Endothelial cell of umbilical vein (primary cell): ENCODE measurements at regions not wholly inside any gene's neighbourhood (a gene's known extent, or its start where the extent isn't known, plus 50 kb on each side); places are given as distances from the start of the nearest gene placed in this dataset.

ENCODE experiments used
- BruUV-seq: library from RNA; stranded (reverse); fragments of 400-500 nt; replicated peaks from 2 replicates; lab custom pipeline; 2021; lab: Mats Ljungman, UMichigan
- CTCF ChIA-PET: fragments of 300-600, 350-600 bp; sonication (Branson Sonifier 250); formaldehyde crosslinking; loops from one replicate; lab custom pipeline; 2021; ENCODE audit warnings: antibody characterized with exemption, inconsistent platforms; lab: Charles Lee
- POLR2A ChIA-PET: fragments of 300-600, 350-600 bp; sonication (Branson Sonifier 250); formaldehyde crosslinking; loops from one replicate; lab custom pipeline; 2021; ENCODE audit warnings: antibody characterized with exemption, inconsistent platforms; lab: Charles Lee
- DNase-seq: peaks from one replicate; pipeline ENCODE4 v3.0.0-alpha.2; 2011; ENCODE audit warnings: low read depth, low spot score
- FAIRE-seq: peaks from 2 replicates; lab custom pipeline; 2011; peaks lifted over from hg19 to GRCh38; lab: Jason Lieb, UNC
- H2AFZ ChIP-seq: 2 replicates; pipeline ENCODE4 v1.6.0; 2012; ENCODE audit warnings: low read depth, low read length, control low read depth, inconsistent platforms
- H3K27ac ChIP-seq: 2 replicates; pipeline ENCODE4 v1.5.1; 2011; ENCODE audit warnings: low read depth, mild to moderate bottlenecking, control low read depth, low read length, moderate library complexity; ENCODE audit not compliant: insufficient read depth
- H3K27me3 ChIP-seq, 2 experiments: 2 replicates each; pipeline versions ENCODE4 v1.6.0 to v1.6.1; 2011; ENCODE audit warnings: low read length in 2 of 2, mixed read lengths in 1 of 2; ENCODE audit not compliant: control insufficient read depth in 2 of 2, insufficient read depth in 2 of 2
- H3K36me3 ChIP-seq, 2 experiments: 2 replicates in 1 of 2; 3 replicates in 1 of 2; pipeline ENCODE4 v1.5.1; 2011; ENCODE audit warnings: low read length in 2 of 2, mild to moderate bottlenecking in 1 of 2, moderate library complexity in 1 of 2; ENCODE audit not compliant: control insufficient read depth in 2 of 2, insufficient read depth in 2 of 2; ENCODE audit errors: extremely low read depth in 1 of 2
- H3K4me1 ChIP-seq: 3 replicates; pipeline ENCODE4 v1.5.1; 2011; ENCODE audit warnings: mild to moderate bottlenecking, low read length; ENCODE audit not compliant: control insufficient read depth, insufficient read depth; ENCODE audit errors: extremely low read depth
- H3K4me2 ChIP-seq: 2 replicates; pipeline ENCODE4 v1.6.1; 2011; ENCODE audit warnings: low read length, control low read depth, mixed read lengths; ENCODE audit not compliant: insufficient read depth
- H3K4me3 ChIP-seq, 3 experiments: fragments of 200-600 bp in 1 of 3; sonication (generic), shearing (Covaris generic) in 1 of 3; replicated peaks in 1 of 3; 2 replicates each; pipeline ENCODE4 v1.5.1; 2011 to 2016; ENCODE audit warnings: control low read depth in 3 of 3, low read length in 3 of 3, mild to moderate bottlenecking in 2 of 3, inconsistent platforms in 1 of 3, low read depth in 1 of 3, moderate library complexity in 1 of 3; ENCODE audit not compliant: insufficient read depth in 1 of 3
- H3K79me2 ChIP-seq: 2 replicates; pipeline ENCODE4 v1.6.0; 2012; ENCODE audit warnings: low read length, inconsistent platforms; ENCODE audit not compliant: control insufficient read depth, insufficient read depth
- H3K9ac ChIP-seq: replicated peaks from 2 replicates; pipeline ENCODE3; 2011; ENCODE audit warnings: low read length, control low read depth; ENCODE audit not compliant: insufficient read depth; ENCODE audit errors: extremely low read depth
- H3K9me1 ChIP-seq: replicated peaks from 3 replicates; pipeline ENCODE4 v1.6.0; 2011; ENCODE audit warnings: mild to moderate bottlenecking, low read length; ENCODE audit not compliant: control insufficient read depth, insufficient read depth; ENCODE audit errors: extremely low read depth
- H3K9me3 ChIP-seq: replicated peaks from 2 replicates; pipeline ENCODE4 v1.5.1; 2012; ENCODE audit warnings: low read length, inconsistent platforms; ENCODE audit not compliant: control insufficient read depth, insufficient read depth
- H4K20me1 ChIP-seq: replicated peaks from 2 replicates; pipeline ENCODE3; 2011; ENCODE audit warnings: mild to moderate bottlenecking, low read length; ENCODE audit not compliant: control insufficient read depth, insufficient read depth; ENCODE audit errors: extremely low read depth
- CTCF ChIP-seq, 2 donors: IDR thresholded peaks; 1 replicate in 1 of 2; 2 replicates in 1 of 2; pipeline ENCODE4 v1.5.1; 2011; ENCODE audit warnings: low read length in 2 of 2, mild to moderate bottlenecking in 2 of 2, moderate library complexity in 2 of 2, control low read depth in 1 of 2, inconsistent platforms in 1 of 2, low read depth in 1 of 2; ENCODE audit not compliant: insufficient read depth in 1 of 2; ENCODE audit errors: extremely low read depth in 1 of 2
- EZH2 ChIP-seq: IDR thresholded peaks from 2 replicates; pipeline ENCODE4 v1.6.1; 2012; ENCODE audit warnings: borderline replicate concordance, low read depth, mild to moderate bottlenecking, moderate library complexity, low read length, inconsistent platforms; ENCODE audit not compliant: severe bottlenecking
- FOS ChIP-seq: IDR thresholded peaks from 2 replicates; pipeline ENCODE4 v1.6.1; 2011; ENCODE audit warnings: mild to moderate bottlenecking, low read length, moderate library complexity, borderline replicate concordance; ENCODE audit not compliant: insufficient read depth
- GATA2 ChIP-seq: IDR thresholded peaks from 2 replicates; pipeline ENCODE4 v1.7.0; 2011; ENCODE audit warnings: low read depth, mild to moderate bottlenecking, moderate library complexity, mixed read lengths, low read length; ENCODE audit not compliant: insufficient read length, insufficient read depth
- JUN ChIP-seq: IDR thresholded peaks from 2 replicates; pipeline ENCODE4 v1.6.1; 2011; ENCODE audit warnings: borderline replicate concordance, low read depth; ENCODE audit not compliant: insufficient read length, insufficient read depth
- MAX ChIP-seq: IDR thresholded peaks from 2 replicates; pipeline ENCODE4 v1.6.1; 2011; ENCODE audit not compliant: insufficient read depth, insufficient read length
- MYC ChIP-seq: IDR thresholded peaks from one replicate; pipeline ENCODE4 v1.6.1; 2011; ENCODE audit warnings: mild to moderate bottlenecking, low read depth, low read length
- POLR2A ChIP-seq: IDR thresholded peaks from 2 replicates; pipeline ENCODE4 v1.6.1; 2012; ENCODE audit warnings: low read depth, mild to moderate bottlenecking, control low read depth, low read length
- POLR2AphosphoS5 ChIP-seq: IDR thresholded peaks from 2 replicates; pipeline ENCODE4 v1.6.1; 2012; ENCODE audit warnings: low read depth, mild to moderate bottlenecking, control low read depth, low read length, moderate library complexity; ENCODE audit not compliant: insufficient read depth
- dilution Hi-C: fragments of 300-500 bp; cut with MboI; formaldehyde crosslinking; loops from one replicate; pipeline ENCODE4 v1.15.0; 2019; ENCODE audit warnings: low sequenced_read_pairs; ENCODE audit not compliant: extremely low pct_ligation_motif_present
- intact Hi-C: fragments of 100-400 bp; cut with micrococcal nuclease; formaldehyde crosslinking; loops from one replicate; pipeline ENCODE4 v1.10.0; 2022

- BruUV-seq: no TSS peak
These were observed 817.8 kb upstream of the CXADR start for GRCh38 chr21:16695074-16695473.

More at GRCh38 chr21:16695074-16695473, 817.8 kb upstream of the CXADR start:
- H3K4me1 ChIP-seq: no peaks in the 10 kb centered on the region
- H4K20me1 ChIP-seq: no peaks in the 10 kb centered on the region
- no peaks in the 10 kb centered on the region for H3K9me3 ChIP-seq
- H3K79me2 ChIP-seq: no peaks in the 10 kb centered on the region
- H3K4me3 ChIP-seq: no peak overlapping the region
- H3K9ac ChIP-seq: no peak overlapping the region
- intact Hi-C loops: no loop called here
- H3K9me1 ChIP-seq: no peaks in the 10 kb centered on the region
- ChIA-PET POLR2A (no interaction called here), CTCF (no interaction called here)
- no peaks in the 10 kb centered on the region for H3K36me3 ChIP-seq
- H3K27me3 ChIP-seq: no peaks in the 10 kb centered on the region
- H3K4me2 ChIP-seq: no peak overlapping the region
- DNase-seq (no peak), FAIRE-seq (no peak)
- dilution Hi-C loops: no loop called here
- no peak overlapping the region for H3K27ac ChIP-seq
- TF ChIP-seq GATA2 (no peak), MYC (no peak), POLR2AphosphoS5 (no peak), CTCF (IDR thresholded peaks at IDR 0.05; ENCODE audit: extremely low read depth in 1 of 2, insufficient read depth in 1 of 2, low read depth in 1 of 2, low read length in 2 of 2) (no peak), MAX (no peak), FOS (no peak), EZH2 (no peak), POLR2A (no peak), JUN (no peak)
- H2AFZ ChIP-seq: no peak overlapping the region
